ENCODE measurements at regions not wholly inside any gene's neighbourhood (a gene's known extent, or its start where the extent isn't known, plus 50 kb on each side); places are given as distances from the start of the nearest gene placed in this dataset.

- no peaks in the 10 kb centered on the region for H3K36me3 ChIP-seq (ENCODE audit: control insufficient read depth in 2 of 2, insufficient read depth in 1 of 2, low read length in 2 of 2)
- no peak overlapping the region for H3K27ac ChIP-seq (ENCODE audit: extremely low read depth, low read depth, low read length)
- H3K4me3 ChIP-seq (ENCODE audit: low read depth, low read length), result no peak overlapping the region
- ChIA-PET CTCF (no interaction called here), POLR2A (no interaction called here)
- H3K4me1 ChIP-seq (ENCODE audit: control insufficient read depth, insufficient read depth, low read length), result no peaks in the 10 kb centered on the region
- TF ChIP-seq ZNF658 (tag by site-specific recombination; IDR thresholded peaks at IDR 0.05) (no peak), WT1 (tag by site-specific recombination; IDR thresholded peaks at IDR 0.05) (no peak), REST (tag by site-specific recombination; IDR thresholded peaks at IDR 0.05) (no peak), ZNF548 (tag by site-specific recombination; IDR thresholded peaks at IDR 0.05) (no peak), ZNF639 (tag by site-specific recombination; IDR thresholded peaks at IDR 0.05) (no peak)
- no peaks in the 10 kb centered on the region for H3K9me3 ChIP-seq (ENCODE audit: control insufficient read depth, insufficient read depth, low read depth, low read length)
These were observed 337.8 kb upstream of the CDH2 start for GRCh38 chr18:28514699-28515098.

GRCh38 chr18:28512357-28512756 is 335.4 kb upstream of the CDH2 start:
- no peaks in the 10 kb centered on the region for H3K36me3 ChIP-seq (ENCODE audit: control insufficient read depth in 2 of 2, insufficient read depth in 1 of 2, low read length in 2 of 2)
- ChIA-PET POLR2A (no interaction called here), CTCF (no interaction called here)
- H3K27ac ChIP-seq (ENCODE audit: extremely low read depth, low read depth, low read length), result no peak overlapping the region
- H3K4me1 ChIP-seq (ENCODE audit: control insufficient read depth, insufficient read depth, low read length), result no peaks in the 10 kb centered on the region
- H3K4me3 ChIP-seq (ENCODE audit: low read depth, low read length), result no peak overlapping the region
- no peaks in the 10 kb centered on the region for H3K9me3 ChIP-seq (ENCODE audit: control insufficient read depth, insufficient read depth, low read depth, low read length)
- TF ChIP-seq OVOL3 (tag by site-specific recombination; IDR thresholded peaks at IDR 0.05) (no peak), ZNF837 (tag by site-specific recombination; IDR thresholded peaks at IDR 0.05) (no peak), ZBTB49 (tag by site-specific recombination; IDR thresholded peaks at IDR 0.05; ENCODE audit: low read depth) (no peak), ZNF707 (tag by site-specific recombination; IDR thresholded peaks at IDR 0.05) (no peak), ZBTB8A (tag by site-specific recombination; IDR thresholded peaks at IDR 0.05) (no peak), ZNF362 (tag by site-specific recombination; IDR thresholded peaks at IDR 0.05) (no peak), ZNF692 (tag by site-specific recombination; IDR thresholded peaks at IDR 0.05) (no peak), ZSCAN4 (tag by site-specific recombination; IDR thresholded peaks at IDR 0.05) (no peak), ZNF19 (tag by site-specific recombination; IDR thresholded peaks at IDR 0.05; ENCODE audit: low read depth) (no peak)
